Limb (tissue), 2 donors: ENCODE measurements at regions not wholly inside any gene's neighbourhood (a gene's known extent, or its start where the extent isn't known, plus 50 kb on each side); places are given as distances from the start of the nearest gene placed in this dataset.
"Not testable (repeated sequence)": the region's sequence is repeated elsewhere in the genome, so short reads cannot be mapped to it uniquely, and the experiment has no call there.

Experiments
- DNase-seq, 2 donors: peaks; one replicate each; pipeline ENCODE4 v3.0.0-alpha.2; 2016; ENCODE audit errors: extremely low spot score in 2 of 2

DNA sequence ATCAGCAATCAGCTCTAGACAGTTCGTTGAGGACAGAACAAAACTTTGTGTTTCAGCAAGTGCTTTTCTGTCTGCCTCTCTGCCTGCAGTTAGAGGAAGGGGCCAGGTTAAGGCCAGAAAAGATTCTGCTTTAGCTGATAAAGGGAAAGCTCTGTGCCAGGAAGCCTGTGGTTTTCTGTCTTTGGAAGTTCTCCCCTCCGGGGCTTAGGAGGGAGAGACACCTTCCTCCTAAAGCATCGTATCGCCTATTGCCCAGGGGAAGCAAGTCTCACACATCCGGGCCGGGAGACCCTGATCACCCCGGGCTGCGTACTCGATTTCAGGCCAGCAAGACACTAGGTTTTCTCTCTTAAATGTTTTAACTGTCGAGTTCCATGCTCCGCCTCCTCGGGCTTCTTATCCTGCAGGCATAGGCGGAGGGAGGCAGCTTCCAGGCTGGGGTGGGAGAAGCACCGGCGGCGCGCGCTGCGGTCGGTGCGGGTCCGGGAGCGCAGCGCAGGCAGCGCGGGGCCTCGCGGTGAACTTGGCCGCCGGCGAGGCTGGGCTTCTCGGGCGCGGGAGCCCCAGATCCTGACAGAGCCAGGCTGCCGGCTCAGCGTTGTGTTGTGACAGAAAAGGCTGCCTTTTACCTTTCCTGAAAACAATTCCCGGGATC, 245.4 kb downstream of the BCL2L11 start:
- peak in 1 of 2 donors; percentile 56 for DNase-seq

DNA sequence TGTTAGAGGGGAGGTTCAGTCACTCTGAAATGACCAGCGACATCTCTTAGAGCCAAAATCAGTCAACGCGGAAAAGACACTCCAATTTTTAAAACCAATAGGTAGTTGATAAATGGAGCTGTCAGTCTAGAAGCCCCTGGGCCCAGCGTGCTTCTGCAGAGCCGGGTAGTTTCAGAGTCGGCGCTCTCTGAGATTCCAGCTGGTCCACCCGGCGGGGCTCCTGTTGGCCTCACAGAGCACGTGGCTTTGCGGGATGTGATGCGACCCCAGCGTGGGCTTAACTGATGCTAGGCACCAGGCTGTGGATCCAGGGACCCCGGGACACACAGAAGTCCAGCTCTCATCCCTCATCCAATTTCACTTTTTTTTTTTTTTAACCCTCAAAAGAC, 245.9 kb downstream of the BCL2L11 start:
- not testable (repeated sequence) for DNase-seq

GRCh38 chr2:111367080-111367479, 246.4 kb downstream of the BCL2L11 start:
- not testable (repeated sequence) for DNase-seq

DNA sequence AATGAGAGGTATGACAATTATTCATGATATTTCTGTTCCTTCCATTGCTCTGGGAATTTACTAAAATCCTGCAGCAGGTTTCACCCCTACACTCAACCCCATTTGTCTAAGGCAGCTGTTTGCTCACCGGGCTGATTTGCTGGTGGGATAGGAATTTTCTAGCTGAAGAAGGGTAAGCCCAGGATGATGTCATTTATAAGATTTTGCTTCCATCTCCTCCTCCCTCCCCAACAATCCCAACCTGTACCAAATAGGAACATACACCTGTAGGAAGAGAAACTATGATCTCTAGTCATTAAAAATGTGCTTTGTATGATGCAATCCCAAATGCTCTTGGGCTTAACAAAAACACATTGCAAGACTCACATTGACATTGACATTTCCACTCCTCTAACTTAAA, 247.2 kb downstream of the BCL2L11 start:
- DNase-seq, result not testable (repeated sequence)

GRCh38 chr2:111368288-111368687, 247.6 kb downstream of the BCL2L11 start:
- DNase-seq, result not testable (repeated sequence)

GRCh38 chr2:111373060-111373459, 252.3 kb downstream of the BCL2L11 start:
- DNase-seq, result not testable (repeated sequence)

GRCh38 chr2:111373989-111374388, 253.3 kb downstream of the BCL2L11 start:
- DNase-seq, result not testable (repeated sequence)

- not testable (repeated sequence) for DNase-seq
These were observed 254.0 kb downstream of the BCL2L11 start for GRCh38 chr2:111374734-111375133.

DNA sequence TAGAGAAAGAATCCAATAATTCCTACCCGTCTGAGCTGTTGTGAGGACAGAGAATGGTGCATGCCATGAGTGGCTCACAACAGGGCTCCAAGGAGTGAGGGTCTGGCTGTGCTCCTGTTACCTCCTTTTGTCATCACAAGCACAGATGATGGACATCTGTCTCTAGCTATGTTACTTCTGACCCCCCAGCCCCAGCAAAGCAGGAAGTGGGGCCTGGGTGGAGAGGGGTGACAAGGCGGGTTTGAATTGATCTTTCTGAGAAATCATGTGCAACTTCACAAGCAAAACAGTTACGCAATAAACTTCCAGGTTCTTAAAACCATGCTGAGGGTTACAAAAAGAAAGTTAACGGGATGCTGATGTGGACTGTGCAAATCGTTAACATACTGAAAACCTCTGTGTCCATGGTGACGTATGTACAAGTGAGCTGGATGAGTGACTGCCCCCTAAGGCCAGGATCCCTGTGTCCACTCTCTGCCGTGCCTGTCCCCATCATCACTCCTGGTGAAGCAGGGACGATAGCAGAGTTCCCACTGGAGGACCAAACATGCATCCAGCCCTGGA, 254.7 kb downstream of the BCL2L11 start:
- DNase-seq, result not testable (repeated sequence)

DNA sequence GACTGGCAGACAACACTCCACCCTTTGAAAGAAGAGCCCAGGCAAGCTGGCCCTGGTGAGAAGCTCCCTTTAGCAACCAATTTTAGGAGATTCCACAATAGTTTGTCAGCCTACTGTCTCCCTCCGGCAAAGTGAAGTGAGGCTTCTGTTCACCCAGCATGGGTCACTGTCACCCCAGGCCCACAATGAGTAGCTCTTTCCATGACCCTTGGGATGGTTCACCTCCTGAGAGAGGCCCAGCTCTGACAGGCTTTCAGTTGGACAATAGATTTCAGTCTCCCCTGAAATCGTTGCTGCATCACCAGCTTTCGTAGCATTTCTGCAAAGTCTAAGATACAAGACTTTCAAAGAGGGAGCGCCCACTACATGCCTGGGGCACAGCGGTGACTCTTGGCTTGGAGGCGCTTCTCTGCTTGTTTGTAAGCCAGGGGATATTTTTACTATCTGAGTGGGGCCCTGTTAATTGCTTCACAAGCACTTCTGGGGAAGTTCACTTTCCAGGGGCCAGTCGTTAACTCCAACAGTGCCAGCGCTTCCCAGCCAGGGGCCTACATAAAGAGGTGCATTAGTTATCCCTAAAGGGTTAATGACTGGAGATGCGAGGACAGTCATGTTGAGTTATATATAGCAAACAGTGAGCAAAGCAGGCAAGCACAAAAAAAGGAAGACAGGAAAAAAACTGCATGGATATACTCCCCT, 255.7 kb downstream of the BCL2L11 start:
- not testable (repeated sequence) for DNase-seq

DNA sequence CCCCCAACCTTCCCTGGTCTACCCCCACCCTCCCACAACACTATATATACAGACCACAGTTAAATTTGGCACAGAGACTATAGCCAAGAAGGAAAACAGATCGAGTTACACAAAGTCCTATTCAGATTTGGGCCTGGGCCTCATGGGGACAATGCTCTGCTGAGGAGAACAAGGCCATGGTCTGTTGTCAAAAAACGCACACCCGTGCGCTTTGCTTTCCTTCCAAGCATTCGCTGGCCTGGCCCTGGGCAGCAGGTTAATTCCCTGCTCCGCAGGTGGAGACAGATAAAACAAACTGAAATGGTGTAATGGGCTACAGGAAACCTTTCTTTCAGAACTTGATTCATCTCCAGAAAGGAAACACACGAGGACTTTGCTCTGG, 256.2 kb downstream of the BCL2L11 start:
- DNase-seq, result peak; percentile 11 to 58

DNA sequence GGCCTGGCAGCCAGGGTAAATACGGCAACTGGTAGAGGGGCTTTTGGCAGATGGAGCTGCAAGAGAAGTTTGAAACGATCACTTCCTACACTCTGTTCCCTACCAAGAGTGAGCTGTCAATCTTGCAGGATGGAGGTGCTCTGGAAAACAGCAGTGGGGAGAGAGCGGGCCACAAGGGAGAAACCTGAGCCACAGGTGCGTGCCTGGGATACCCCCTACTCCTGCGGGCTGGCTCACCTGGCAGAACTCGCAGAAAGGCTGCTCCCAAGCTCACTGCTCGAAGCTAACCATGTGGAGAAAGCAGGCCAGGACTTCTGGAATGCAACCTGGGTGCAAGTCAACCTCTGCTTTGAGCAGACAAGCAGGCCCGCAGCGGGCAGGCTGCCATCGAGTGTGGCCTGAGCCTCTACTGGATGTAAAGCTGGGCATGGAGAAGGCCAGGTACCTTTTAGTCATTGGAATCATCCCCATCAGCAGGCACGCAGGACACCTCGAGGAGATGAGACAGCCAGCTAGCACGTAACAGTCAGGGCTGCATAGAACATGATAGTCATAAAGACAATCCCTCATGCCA, 256.8 kb downstream of the BCL2L11 start:
- DNase-seq, result not testable (repeated sequence)

- DNase-seq, result not testable (repeated sequence)
These were observed 257.6 kb downstream of the BCL2L11 start for GRCh38 chr2:111378348-111378747.

- not testable (repeated sequence) for DNase-seq
These were observed 260.2 kb downstream of the BCL2L11 start for GRCh38 chr2:111380733-111381439.

DNA sequence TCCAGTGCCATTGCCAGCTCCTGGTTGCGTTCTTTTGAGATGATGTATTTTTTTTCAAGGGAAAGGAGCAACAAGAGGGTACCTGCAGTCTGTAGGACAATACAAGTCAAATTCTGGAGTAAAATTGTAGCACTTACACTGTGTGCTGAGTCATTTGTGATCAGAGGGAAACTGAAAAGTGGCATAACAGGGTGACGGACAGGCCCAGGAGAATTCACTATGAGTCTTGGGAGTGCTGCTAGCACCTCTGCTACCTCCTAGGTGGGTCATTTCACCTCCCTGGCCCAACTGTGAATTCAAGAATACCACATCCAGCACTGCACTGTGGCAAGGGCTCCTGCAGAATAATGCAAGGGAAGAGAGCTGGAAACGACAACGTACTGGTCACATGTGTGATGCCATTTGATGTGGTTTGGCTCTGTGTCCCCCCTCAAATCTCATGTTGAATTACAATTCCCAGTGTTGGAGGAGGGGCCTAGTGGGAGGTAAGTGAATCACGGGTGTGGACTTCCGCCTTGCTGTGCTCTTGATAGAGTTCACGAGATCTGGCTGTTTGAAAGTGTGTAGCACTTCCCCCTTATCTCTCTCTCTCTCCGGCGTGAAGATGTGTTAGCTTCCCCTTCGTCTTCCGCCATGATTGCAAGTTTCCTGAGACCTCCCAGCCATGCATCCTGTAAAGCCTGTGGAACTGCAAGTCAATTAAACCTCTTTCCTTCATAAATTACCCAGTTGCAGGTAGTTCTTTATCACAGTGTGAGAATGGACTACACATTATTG, 261.0 kb downstream of the BCL2L11 start:
- DNase-seq, result not testable (repeated sequence)

DNA sequence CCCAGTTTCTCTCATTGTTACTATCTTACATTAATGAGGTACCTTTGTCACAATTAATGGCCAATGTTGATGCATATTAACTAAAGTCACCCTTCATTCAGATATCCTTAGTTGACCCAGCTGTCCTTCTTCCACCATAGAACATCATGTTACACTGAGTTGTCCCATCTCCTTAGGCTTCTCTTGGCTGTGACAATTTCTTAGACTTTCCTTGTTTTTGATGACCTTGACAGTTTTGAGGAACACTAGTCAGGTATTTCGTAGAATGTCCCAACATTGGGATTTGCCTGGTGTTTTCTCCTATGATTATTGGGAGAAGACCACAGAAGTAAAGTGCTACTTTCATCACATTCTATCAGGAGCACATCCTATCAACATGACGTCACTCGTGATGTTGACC, 261.8 kb downstream of the BCL2L11 start:
- DNase-seq, result not testable (repeated sequence)

DNA sequence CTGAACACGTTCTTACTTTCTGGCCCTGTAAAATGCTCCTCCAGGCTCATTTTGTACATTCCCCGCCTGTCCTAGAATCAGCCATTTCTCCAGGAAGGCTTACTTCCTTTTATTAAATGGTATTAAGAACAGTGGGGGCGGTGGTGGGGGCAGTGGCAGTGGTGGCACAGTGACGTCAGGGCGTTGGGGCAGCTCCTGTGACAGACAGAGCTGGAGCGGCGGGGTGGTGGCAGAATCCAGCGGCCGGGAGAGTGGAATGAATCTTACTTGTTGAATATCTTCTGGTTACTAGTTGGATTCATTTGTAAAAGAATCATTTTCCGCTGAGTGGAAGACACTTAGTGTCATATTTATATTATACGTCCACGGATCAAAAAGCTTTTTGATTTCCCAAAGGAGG, 262.6 kb downstream of the BCL2L11 start:
- not testable (repeated sequence) for DNase-seq

GRCh38 chr2:111385226-111385957, 264.7 kb downstream of the BCL2L11 start:
- DNase-seq, result not testable (repeated sequence)

DNA sequence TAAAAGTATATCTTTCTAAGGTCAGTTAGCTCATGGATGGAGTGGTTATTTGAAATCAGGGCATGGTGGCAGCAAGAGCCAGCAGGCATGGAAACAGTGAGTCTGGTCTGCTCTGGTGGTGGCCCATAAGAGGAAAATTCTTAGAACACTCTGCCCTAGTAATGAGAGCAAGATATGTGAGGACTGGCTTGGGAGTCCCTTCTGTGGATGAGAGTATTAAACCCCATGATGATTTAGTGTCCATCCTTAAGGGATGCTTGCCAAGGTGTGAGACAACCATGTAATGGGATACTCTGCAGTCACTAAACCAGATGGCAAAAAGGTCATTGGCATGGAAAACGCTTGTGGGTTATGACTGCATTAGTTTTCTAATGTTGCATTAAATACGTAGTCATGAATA, 269.9 kb downstream of the BCL2L11 start:
- not testable (repeated sequence) for DNase-seq
